Vagina (tissue), 2 donors: ENCODE measurements at regions not wholly inside any gene's neighbourhood (a gene's known extent, or its start where the extent isn't known, plus 50 kb on each side); places are given as distances from the start of the nearest gene placed in this dataset.

Source experiments
- CTCF ChIP-seq, 3 experiments: fragments of 450-650 bp in 2 of 3; fragments of 200-600 bp in 1 of 3; sonication (generic) in 1 of 3; IDR thresholded peaks; one replicate each; pipeline ENCODE4 v1.5.1; 2017 to 2019; ENCODE audit warnings: antibody characterized with exemption in 3 of 3, mild to moderate bottlenecking in 2 of 3, moderate library complexity in 2 of 3
- POLR2A ChIP-seq, 2 donors: fragments of 450-650 bp; IDR thresholded peaks; one replicate each; pipeline ENCODE4 v1.6.1; 2017; ENCODE audit warnings: antibody characterized with exemption in 2 of 2, mild to moderate bottlenecking in 2 of 2, moderate library complexity in 2 of 2
- POLR2AphosphoS5 ChIP-seq, 2 donors: sonication (generic); formaldehyde crosslinking; IDR thresholded peaks; one replicate each; pipeline ENCODE4 v1.9.0; 2017; ENCODE audit warnings: antibody characterized with exemption in 2 of 2, mild to moderate bottlenecking in 2 of 2, low read depth in 1 of 2; ENCODE audit not compliant: insufficient read depth in 1 of 2

GRCh38 chr12:73815072-73815645 is 722.5 kb upstream of the ATXN7L3B start:
- TF ChIP-seq CTCF (IDR thresholded peaks at IDR 0.05) = no peak
- TF ChIP-seq POLR2A (IDR thresholded peaks at IDR 0.05) = no peak
- TF ChIP-seq POLR2AphosphoS5 (IDR thresholded peaks at IDR 0.05; ENCODE audit: insufficient read depth in 1 of 2, low read depth in 1 of 2) = no peak
